RPMI7951 (cell line): ENCODE measurements at regions not wholly inside any gene's neighbourhood (a gene's known extent, or its start where the extent isn't known, plus 50 kb on each side); places are given as distances from the start of the nearest gene placed in this dataset.
"Not testable (repeated sequence)": the region's sequence is repeated elsewhere in the genome, so short reads cannot be mapped to it uniquely, and the experiment has no call there.

Experiments used
- DNase-seq: peaks from one replicate; pipeline ENCODE4 v3.0.0-alpha.2; 2012; ENCODE audit warnings: low read depth

- no peak for DNase-seq
Measured at GRCh38 chr11:23751280-23751679, 745.6 kb upstream of the LUZP2 start.

- DNase-seq = no peak
Measured at GRCh38 chr11:23755076-23755475, 741.8 kb upstream of the LUZP2 start.

- DNase-seq = no peak
Measured at GRCh38 chr11:23755769-23756168, 741.1 kb upstream of the LUZP2 start.

GRCh38 chr11:23759489-23759888, 737.4 kb upstream of the LUZP2 start:
- no peak for DNase-seq

- no peak for DNase-seq
Measured at GRCh38 chr11:23764286-23764685, 732.6 kb upstream of the LUZP2 start.

- peak; percentile 8 for DNase-seq
Measured at GRCh38 chr11:23765682-23766252, 731.1 kb upstream of the LUZP2 start.

- no peak for DNase-seq
Measured at GRCh38 chr11:23767576-23767975, 729.3 kb upstream of the LUZP2 start.

- DNase-seq = no peak
Measured at GRCh38 chr11:23769214-23769613, 727.6 kb upstream of the LUZP2 start.

GRCh38 chr11:23772081-23772480, 724.8 kb upstream of the LUZP2 start:
- no peak for DNase-seq

- DNase-seq = peak; percentile 11
Measured at GRCh38 chr11:23778971-23779370, 717.9 kb upstream of the LUZP2 start.

- DNase-seq = no peak
Measured at GRCh38 chr11:23780231-23780630, 716.6 kb upstream of the LUZP2 start.

- DNase-seq = no peak
Measured at GRCh38 chr11:23781803-23782560, 714.9 kb upstream of the LUZP2 start.

GRCh38 chr11:23786974-23787373, 709.9 kb upstream of the LUZP2 start:
- not testable (repeated sequence) for DNase-seq

- DNase-seq = no peak
Measured at GRCh38 chr11:23789200-23789853, 707.5 kb upstream of the LUZP2 start.

- DNase-seq = peak; percentile 51
Measured at GRCh38 chr11:23789938-23790371, 706.9 kb upstream of the LUZP2 start.

GRCh38 chr11:23797624-23798419, 699.0 kb upstream of the LUZP2 start:
- no peak for DNase-seq

GRCh38 chr11:23834306-23834705, 662.5 kb upstream of the LUZP2 start:
- peak; percentile 40 for DNase-seq

GRCh38 chr11:23836981-23837380, 659.9 kb upstream of the LUZP2 start:
- no peak for DNase-seq

GRCh38 chr11:23840872-23841271, 656.0 kb upstream of the LUZP2 start:
- no peak for DNase-seq

- DNase-seq = no peak
Measured at GRCh38 chr11:23846902-23847422, 649.9 kb upstream of the LUZP2 start.

GRCh38 chr11:23851216-23851615, 645.6 kb upstream of the LUZP2 start:
- no peak for DNase-seq

GRCh38 chr11:23856654-23857053, 640.2 kb upstream of the LUZP2 start:
- DNase-seq = peak; percentile 3
